ENCODE measurements at regions not wholly inside any gene's neighbourhood (a gene's known extent, or its start where the extent isn't known, plus 50 kb on each side); places are given as distances from the start of the nearest gene placed in this dataset.

DNA sequence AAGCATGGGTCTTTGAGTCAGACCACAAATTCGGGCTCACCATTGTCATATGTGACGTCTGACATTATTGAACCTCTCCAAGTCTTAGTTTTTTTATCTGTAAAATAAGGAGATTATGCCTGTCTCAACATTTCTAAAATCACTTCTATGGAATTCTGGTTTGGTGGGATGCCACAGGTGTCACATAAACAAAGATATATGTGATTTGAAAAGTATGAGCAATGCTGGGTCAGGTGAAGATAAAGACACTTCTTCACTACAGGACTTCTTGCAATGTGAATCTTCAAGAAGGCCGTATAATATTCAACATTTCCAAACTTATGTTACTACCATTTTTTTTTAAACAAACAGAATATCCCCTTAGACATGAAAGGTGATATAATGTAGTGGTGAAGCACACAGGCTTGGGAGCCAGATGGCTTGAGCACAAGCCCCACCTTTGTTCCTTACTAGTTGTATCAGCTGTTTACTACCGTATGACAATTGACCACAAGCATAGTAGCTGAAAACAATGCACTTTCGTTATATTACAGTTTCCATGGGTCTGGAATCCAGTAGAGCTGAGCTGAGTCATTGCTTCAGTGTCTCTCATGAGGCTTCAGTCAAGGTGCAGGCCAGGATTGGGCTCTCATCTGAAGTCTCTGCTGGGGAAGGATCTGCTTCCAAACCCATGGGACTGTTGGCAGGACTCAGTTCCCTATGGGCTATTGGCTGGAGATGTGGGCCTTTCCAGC is 87.7 kb downstream of the UTP18 start:
- no peaks in the 10 kb centered on the region for H3F3A ChIP-seq (ENCODE audit: insufficient read depth, low read length)
- H4K20me1 ChIP-seq (ENCODE audit: insufficient read depth, low read length) = no peaks in the 10 kb centered on the region
- H3K27ac ChIP-seq (ENCODE audit: low read depth, low read length, poor library complexity, severe bottlenecking) = no peak overlapping the region
- H3K4me1 ChIP-seq (ENCODE audit: insufficient read depth, low read length, severe bottlenecking) = no peaks in the 10 kb centered on the region
- peaks cover 8% of the 10 kb centered on the region; the same call in 1 of the 2 replicates for H3K27me3 ChIP-seq (ENCODE audit: insufficient read depth, low read length)
- no peaks in the 10 kb centered on the region for H3K79me2 ChIP-seq (ENCODE audit: insufficient read depth, low read length)
- H2AFZ ChIP-seq (ENCODE audit: low read length) = no peak overlapping the region
- no peaks in the 10 kb centered on the region for H3K36me3 ChIP-seq (ENCODE audit: insufficient read depth, low read length)
- H3K4me3 ChIP-seq (ENCODE audit: low read depth, low read length, poor library complexity, severe bottlenecking) = no peak overlapping the region
- H3K4me2 ChIP-seq (ENCODE audit: low read length) = no peak overlapping the region
- no peak for TF ChIP-seq EZH2 (IDR thresholded peaks at IDR 0.05; ENCODE audit: borderline replicate concordance, low read length)
- TF ChIP-seq, protein P1, sequence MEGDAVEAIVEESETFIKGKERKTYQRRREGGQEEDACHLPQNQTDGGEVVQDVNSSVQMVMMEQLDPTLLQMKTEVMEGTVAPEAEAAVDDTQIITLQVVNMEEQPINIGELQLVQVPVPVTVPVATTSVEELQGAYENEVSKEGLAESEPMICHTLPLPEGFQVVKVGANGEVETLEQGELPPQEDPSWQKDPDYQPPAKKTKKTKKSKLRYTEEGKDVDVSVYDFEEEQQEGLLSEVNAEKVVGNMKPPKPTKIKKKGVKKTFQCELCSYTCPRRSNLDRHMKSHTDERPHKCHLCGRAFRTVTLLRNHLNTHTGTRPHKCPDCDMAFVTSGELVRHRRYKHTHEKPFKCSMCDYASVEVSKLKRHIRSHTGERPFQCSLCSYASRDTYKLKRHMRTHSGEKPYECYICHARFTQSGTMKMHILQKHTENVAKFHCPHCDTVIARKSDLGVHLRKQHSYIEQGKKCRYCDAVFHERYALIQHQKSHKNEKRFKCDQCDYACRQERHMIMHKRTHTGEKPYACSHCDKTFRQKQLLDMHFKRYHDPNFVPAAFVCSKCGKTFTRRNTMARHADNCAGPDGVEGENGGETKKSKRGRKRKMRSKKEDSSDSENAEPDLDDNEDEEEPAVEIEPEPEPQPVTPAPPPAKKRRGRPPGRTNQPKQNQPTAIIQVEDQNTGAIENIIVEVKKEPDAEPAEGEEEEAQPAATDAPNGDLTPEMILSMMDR (IDR thresholded peaks at IDR 0.05; ENCODE audit: low read length) = no peak
- H3K9me3 ChIP-seq (ENCODE audit: low read length) = no peaks in the 10 kb centered on the region
- no peak overlapping the region for H3K9ac ChIP-seq (ENCODE audit: low read length)
- no peaks in the 10 kb centered on the region for H3K9me2 ChIP-seq (ENCODE audit: low read depth, low read length)

DNA sequence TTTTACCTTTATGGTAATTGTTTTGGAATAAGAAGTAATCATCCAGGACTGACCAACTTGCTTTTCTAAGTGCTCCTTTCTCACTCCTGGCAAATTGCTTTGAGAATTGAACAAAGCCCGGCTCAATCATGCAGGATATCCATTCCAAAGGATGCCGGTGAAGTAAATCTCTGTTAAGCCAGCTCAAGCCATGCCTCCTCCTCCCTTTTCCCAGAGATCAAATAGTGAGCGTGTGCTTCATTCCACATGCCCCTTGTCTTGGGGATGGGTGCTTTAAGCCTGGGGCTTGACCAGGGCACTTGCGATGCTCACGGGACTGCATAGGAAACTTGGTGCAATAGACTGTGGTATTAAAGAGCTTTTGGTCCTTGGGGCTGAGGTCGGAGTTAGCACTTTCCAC is 90.7 kb downstream of the UTP18 start:
- no peaks in the 10 kb centered on the region for H3K9me3 ChIP-seq (ENCODE audit: low read length)
- no peak overlapping the region for H3K27ac ChIP-seq (ENCODE audit: low read depth, low read length, poor library complexity, severe bottlenecking)
- no peaks in the 10 kb centered on the region for H3K79me2 ChIP-seq (ENCODE audit: insufficient read depth, low read length)
- no peak for TF ChIP-seq EZH2 (IDR thresholded peaks at IDR 0.05; ENCODE audit: borderline replicate concordance, low read length)
- TF ChIP-seq, protein P1 (IDR thresholded peaks at IDR 0.05; ENCODE audit: low read length) = no peak
- H3K4me3 ChIP-seq (ENCODE audit: low read depth, low read length, poor library complexity, severe bottlenecking) = no peak overlapping the region
- H3K4me1 ChIP-seq (ENCODE audit: insufficient read depth, low read length, severe bottlenecking) = no peaks in the 10 kb centered on the region
- no peaks in the 10 kb centered on the region for H3F3A ChIP-seq (ENCODE audit: insufficient read depth, low read length)
- H3K4me2 ChIP-seq (ENCODE audit: low read length) = no peak overlapping the region
- no peaks in the 10 kb centered on the region for H3K9me2 ChIP-seq (ENCODE audit: low read depth, low read length)
- no peaks in the 10 kb centered on the region; the same call in 1 of the 2 replicates for H3K27me3 ChIP-seq (ENCODE audit: insufficient read depth, low read length)
- no peaks in the 10 kb centered on the region for H4K20me1 ChIP-seq (ENCODE audit: insufficient read depth, low read length)
- H2AFZ ChIP-seq (ENCODE audit: low read length) = no peak overlapping the region
- no peak overlapping the region for H3K9ac ChIP-seq (ENCODE audit: low read length)
- no peaks in the 10 kb centered on the region for H3K36me3 ChIP-seq (ENCODE audit: insufficient read depth, low read length)

DNA sequence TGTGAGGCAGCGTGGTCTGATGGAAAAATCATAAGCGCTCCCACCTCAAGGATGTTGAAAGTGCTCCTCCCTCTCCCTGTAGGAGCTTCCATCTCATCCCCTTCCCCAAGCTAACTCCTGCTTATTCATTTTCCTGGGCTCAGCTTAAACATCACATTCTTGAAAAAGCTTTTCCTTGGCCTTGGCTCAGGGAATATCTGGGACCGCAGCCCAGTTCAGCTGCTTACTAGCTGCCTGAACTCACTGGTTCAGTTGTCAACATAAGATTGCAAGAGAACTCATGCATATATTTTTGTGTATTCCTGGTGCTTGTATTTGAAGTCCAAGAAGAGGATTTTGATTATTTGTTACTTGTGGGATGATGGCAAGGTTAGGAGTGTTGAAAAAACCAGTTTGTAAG is 91.5 kb downstream of the UTP18 start:
- TF ChIP-seq, protein P1 (IDR thresholded peaks at IDR 0.05; ENCODE audit: low read length) = no peak
- no peak for TF ChIP-seq EZH2 (IDR thresholded peaks at IDR 0.05; ENCODE audit: borderline replicate concordance, low read length)
- Histone ChIP-seq H3K4me2 (ENCODE audit: low read length) (no peak overlapping the region), H3K79me2 (ENCODE audit: insufficient read depth, low read length) (no peaks in the 10 kb centered on the region), H3K9me2 (ENCODE audit: low read depth, low read length) (no peaks in the 10 kb centered on the region), H3K36me3 (ENCODE audit: insufficient read depth, low read length) (no peaks in the 10 kb centered on the region), H3K27me3 (ENCODE audit: insufficient read depth, low read length) (no peaks in the 10 kb centered on the region; the same call in 1 of the 2 replicates), H3K4me3 (ENCODE audit: low read depth, low read length, poor library complexity, severe bottlenecking) (no peak overlapping the region), H3K4me1 (ENCODE audit: insufficient read depth, low read length, severe bottlenecking) (no peaks in the 10 kb centered on the region), H3K27ac (ENCODE audit: low read depth, low read length, poor library complexity, severe bottlenecking) (no peak overlapping the region), H2AFZ (ENCODE audit: low read length) (no peak overlapping the region), H3K9me3 (ENCODE audit: low read length) (no peaks in the 10 kb centered on the region), H3K9ac (ENCODE audit: low read length) (no peak overlapping the region), H4K20me1 (ENCODE audit: insufficient read depth, low read length) (no peaks in the 10 kb centered on the region), H3F3A (ENCODE audit: insufficient read depth, low read length) (no peaks in the 10 kb centered on the region)
